LHCN-M2 (cell line): ENCODE measurements at regions not wholly inside any gene's neighbourhood (a gene's known extent, or its start where the extent isn't known, plus 50 kb on each side); places are given as distances from the start of the nearest gene placed in this dataset.

Experiments used
- DNase-seq: peaks from one replicate; pipeline ENCODE4 v3.0.0-alpha.2; 2012; ENCODE audit warnings: low read depth

DNA sequence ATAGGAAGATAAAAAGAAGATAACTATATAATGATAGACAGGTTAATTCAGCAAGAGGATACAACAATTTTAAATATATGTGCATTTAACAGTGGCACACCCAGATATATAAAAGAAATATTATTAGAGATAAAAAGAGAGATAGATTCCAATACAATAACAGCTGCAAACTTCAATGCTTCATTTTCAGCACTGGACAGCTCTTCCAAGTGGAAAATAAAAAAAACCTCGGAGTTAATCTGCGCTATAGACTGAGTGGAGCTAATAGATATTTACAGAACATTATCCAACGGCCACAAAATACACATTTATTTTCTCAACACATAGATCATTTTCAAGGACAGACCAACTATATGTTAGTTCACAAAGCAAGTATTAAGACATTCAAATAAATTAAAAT is 1229.5 kb upstream of the CDH6 start:
- no peak for DNase-seq

DNA sequence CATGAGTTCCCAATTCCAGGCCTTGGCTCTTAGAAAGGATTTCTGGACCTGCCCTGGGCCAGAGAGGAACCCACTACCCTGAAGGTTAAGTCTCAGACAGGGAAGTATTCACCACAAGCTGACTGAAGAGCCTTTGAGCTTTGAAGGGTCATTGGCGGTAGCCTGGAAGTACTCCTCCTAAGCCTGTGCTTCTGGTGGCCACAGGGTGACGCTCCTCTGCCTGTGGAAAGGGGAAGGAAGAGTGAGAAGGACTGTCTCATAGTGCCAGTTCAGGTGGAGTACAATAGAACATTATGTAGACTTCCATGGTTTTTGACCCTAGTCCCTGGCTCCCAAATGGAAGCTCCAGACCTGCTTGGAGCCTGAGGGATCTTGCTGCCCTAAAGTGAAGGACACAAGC is 1233.2 kb upstream of the CDH6 start:
- no peak for DNase-seq

- no peak for DNase-seq
Observed at GRCh38 chr5:29950416-29951145, 1242.9 kb upstream of the CDH6 start.

DNA sequence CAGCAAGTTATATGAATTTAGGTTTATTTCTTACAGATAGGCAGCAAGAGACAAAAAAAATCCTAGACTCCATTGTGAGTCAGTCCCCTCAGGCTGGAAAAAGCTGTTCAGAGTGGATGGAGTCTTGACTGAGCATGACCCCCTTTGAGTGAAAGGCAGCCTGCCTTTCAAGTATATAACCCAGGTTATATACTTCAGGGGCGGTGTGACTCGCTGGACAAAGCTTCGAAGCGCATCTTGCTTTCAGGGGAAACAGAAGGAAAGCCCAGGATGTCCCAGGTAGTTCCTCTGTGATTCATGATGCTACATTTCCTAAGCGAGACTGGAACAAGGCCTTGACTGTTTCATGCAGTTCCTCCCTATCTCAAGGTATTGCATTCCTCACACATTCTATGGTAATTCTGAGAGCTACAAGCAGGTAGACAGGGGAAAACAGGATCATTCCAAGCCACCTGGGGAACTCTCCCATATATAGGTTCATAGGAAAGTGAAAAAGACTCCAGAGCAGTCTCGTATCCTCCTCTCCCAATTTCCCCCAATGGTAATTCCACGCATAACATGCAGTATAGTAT is 1244.1 kb upstream of the CDH6 start:
- no peak for DNase-seq

DNA sequence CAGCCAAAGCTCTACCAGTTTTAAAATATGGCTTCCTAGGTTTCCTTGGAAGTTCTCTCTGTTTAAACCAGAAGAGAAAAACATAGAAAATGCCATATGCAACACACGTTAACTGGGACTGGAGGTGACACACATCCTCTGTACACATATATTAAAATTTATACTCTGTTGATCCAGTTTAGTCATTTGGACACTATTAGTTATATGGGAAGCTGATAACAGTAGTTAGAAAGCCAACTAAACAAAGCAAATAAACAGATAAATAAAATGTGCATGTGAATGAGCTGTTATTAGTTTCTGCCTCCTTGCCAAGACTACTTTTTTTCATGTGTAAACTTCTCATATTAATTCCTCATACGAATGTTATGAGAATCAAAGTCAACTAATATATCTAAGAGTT is 1249.2 kb upstream of the CDH6 start:
- DNase-seq = no peak

DNA sequence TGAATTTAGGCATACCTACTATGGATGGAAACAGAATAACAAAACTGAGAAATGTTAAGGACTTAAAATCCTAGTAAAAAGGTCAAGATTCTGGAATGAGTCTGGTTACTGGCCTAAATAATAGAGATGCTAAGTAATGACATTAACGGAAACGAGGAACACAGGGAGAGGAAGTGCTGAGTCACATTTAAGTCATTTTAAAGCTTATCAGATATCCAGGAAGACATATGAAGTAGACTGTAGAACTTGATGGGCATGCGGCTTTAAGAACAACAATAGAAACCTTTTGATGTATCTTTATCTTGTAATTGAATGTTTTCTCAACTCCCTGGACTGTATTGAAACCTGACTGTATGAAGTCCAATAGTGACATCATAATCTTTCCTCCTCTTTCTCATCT is 1251.4 kb upstream of the CDH6 start:
- DNase-seq = no peak

- DNase-seq = no peak
Observed at GRCh38 chr5:29939988-29940387, 1253.5 kb upstream of the CDH6 start.

DNA sequence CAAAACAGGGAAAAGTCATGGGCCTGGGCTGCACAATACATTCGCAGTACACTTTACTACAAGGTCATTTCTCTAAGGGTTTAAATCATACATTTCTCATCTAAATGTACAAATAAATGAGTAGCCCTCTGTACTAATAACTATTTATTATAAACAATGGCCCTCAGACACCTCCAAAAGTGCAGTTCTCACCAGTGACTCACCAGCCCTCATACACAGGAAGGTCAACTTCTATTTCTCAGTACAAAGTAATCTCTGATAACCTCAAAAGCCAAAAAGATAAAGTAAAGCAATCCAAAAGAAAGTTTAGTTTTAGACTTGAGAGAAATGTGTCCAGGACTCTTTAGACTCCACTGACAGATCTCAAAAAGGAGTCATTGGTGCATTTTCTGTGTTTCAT is 1258.1 kb upstream of the CDH6 start:
- no peak for DNase-seq

DNA sequence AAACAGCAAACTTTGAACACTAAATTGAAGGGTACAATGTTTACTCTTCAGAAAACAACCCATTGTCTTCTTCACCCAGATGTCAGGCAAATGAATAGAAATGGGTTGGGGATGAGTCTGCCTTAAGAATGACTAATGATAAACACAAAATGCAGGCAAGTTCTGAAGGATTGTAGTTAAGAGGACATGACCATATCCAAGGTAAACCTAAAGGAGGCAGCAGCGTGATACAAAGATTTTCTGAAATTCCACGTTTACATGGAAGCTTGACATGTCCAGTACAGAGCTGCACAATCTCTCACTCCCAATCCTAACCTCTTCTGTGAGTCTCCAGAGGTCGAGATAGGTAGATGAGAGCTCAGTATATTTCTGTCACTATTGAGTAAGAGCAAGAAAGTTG is 1263.2 kb upstream of the CDH6 start:
- no peak for DNase-seq

- no peak for DNase-seq
Observed at GRCh38 chr5:29924107-29924506, 1269.4 kb upstream of the CDH6 start.

DNA sequence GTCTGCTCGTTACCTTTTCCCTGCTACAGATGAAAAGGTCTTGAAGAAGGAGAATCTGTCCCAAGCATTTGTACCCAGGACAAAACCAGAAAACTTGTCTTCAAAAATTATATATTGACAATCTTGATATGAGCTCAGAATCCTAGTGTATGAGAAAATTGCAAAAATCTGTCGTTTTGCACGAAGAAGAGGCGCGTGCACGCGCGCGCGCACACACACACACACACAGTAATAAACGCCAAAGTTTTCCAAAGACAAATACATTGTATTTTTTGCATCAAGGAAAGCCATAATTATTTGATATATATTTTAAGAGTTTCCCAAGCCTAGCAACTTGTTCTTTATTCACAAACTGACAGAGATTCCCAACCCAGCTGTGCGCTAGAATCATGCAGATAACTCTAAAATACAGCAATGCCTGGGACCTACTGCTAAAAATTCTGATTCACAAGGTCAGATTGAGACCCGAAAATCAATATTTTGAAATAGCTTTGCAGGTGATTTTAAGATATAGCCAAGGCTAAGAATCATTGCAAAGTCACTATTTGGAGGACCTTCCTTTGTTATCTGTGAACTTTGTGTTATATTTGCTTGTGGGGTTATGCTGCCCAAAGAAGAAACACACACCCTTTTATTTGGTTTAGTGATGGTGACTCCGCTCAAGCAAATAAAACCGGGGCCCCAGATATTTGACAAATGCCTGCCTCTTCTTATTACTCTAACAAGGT is 1287.7 kb upstream of the CDH6 start:
- no peak for DNase-seq

DNA sequence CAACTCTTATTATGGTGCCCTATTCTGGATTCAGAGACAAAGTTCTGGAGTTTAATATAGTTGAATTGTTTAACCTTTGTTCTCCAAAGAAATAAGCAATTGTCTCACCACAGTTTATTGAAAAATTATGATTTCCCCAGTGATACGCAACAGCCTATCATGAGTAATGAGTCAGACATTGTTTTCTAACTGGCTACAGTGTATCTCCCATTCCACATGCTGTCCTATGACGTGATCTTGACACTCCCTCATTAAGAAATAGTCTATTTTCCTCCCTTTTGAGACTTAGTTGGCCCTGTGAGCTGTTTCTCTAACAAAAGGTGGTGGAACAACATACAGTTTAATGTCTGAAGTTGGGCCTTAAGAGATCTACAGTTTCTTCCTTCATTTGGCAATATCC is 1290.6 kb upstream of the CDH6 start:
- DNase-seq = no peak

- no peak for DNase-seq
Observed at GRCh38 chr5:29899583-29899982, 1293.9 kb upstream of the CDH6 start.

- no peak for DNase-seq
Observed at GRCh38 chr5:29897916-29898315, 1295.6 kb upstream of the CDH6 start.

GRCh38 chr5:29896646-29897045 is 1296.8 kb upstream of the CDH6 start:
- DNase-seq = no peak

DNA sequence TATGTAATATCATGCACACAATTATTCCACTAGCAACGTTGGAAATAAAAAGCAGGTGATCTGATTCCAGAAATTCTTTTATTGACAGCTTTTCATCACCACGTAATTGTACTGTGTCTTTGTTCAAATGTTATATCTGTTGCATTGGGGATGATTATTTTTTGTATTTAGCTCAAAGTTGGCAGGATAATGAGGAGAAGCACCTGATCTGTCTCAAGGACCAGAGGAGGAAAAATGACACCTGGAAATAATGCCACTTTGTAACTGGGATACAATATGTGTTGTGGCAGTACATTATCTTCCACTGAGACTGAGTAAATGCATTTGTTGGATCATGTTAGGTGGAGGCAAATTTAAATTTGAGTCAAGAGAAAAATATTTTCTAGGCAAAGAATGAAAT is 1298.8 kb upstream of the CDH6 start:
- no peak for DNase-seq

DNA sequence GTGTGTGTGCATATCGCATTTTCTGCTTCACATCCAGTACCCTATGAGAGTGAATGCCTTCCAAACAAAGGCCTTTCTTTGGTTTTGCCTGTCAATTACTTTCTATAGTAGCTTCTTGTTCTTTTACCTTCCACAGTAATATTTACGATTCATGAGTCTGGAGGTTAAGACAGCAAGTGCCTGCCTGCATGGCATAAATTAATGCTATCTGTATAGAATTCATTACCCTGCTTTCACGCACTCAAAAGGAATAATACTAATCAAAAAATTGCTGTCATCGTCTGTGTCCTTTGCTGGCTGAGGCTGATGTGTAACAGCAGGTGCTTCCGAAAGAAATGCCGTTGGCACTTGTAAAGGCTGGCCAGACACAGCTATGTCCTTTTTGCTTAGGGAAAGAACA is 1304.4 kb upstream of the CDH6 start:
- no peak for DNase-seq

GRCh38 chr5:29885595-29885994 is 1307.9 kb upstream of the CDH6 start:
- no peak for DNase-seq

- no peak for DNase-seq
Observed at GRCh38 chr5:29882036-29882435, 1311.5 kb upstream of the CDH6 start.

DNA sequence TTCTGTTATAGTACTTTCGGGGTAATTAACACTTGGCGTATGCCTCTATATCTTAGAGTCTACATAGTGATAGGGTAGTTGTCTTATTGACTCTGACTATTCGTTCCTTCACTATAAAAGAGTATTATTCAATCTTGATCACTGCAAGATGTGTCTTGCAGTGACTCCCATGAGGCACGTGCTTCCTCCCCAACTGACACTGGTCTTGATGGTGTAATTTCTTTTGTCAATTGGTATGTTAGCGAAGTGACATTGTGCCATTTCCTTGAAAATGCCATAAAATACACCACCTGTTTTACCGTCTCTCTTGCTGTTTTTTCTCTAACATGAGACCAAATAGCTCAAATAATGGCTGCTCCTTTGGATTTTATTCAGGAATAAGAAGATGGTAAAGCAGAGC is 1314.1 kb upstream of the CDH6 start:
- no peak for DNase-seq

- no peak for DNase-seq
Observed at GRCh38 chr5:29878599-29878998, 1314.9 kb upstream of the CDH6 start.

DNA sequence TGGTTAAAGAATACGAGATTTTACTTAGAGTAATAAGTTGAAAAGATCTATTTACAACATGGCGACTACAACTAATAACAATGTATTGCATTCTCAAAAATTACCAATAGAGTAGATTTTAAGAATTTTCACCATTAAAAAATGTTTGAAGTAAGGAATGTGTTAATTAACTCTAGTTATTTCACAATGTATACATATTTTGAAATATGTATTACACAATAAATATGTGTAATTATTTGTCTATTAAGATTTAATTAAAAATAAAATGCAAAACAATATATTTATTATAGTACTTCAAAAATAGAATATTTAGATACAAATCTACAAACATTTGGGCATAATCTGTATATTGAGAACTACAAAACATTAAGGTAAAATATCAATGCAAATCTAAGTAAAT is 1326.3 kb upstream of the CDH6 start:
- no peak for DNase-seq

DNA sequence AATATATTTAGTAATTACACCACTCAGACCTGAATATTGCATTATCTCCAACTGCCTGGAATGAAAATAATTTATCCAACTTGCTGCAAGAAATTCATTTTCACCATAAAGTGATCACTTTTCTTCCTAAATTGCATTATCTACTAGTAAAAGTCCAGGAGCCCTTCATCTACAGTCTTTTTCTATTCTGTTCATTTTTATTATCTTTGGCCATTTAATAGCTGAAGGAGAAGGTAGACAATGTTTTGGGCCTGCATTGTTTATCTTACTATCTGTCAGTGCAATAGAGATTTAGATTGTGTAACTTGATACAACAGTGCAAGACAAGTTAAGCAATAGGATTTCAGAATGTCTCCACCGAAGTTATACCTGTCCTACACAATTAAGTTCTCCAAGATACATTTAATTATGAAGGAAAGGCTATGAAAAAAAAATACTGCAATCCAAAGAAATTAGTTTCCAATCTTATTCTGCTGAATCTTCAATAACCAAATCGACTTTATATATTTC is 1339.7 kb upstream of the CDH6 start:
- no peak for DNase-seq
